DND-41 (cell line): ENCODE measurements at regions not wholly inside any gene's neighbourhood (a gene's known extent, or its start where the extent isn't known, plus 50 kb on each side); places are given as distances from the start of the nearest gene placed in this dataset.
"Not testable (repeated sequence)": the region's sequence is repeated elsewhere in the genome, so short reads cannot be mapped to it uniquely, and the experiment has no call there.

Experiments used
- ATAC-seq: fragments of 200-7000 bp; cut with Tn5 transposase; 3 replicates; pipeline ENCODE4 v1.9.1; 2021; ENCODE audit warnings: low read depth; ENCODE audit not compliant: insufficient read depth
- DNase-seq: peaks from one replicate; pipeline ENCODE4 v3.0.0-alpha.2; 2020
- H2AFZ ChIP-seq: 2 replicates; pipeline ENCODE4 v1.6.0; 2012; ENCODE audit warnings: low read depth, low read length
- H3K27ac ChIP-seq: 2 replicates; pipeline ENCODE4 v1.5.1; 2012; ENCODE audit warnings: low read length, inconsistent platforms
- H3K27me3 ChIP-seq: fragments of 200-600 bp; sonication (generic); 2 replicates; pipeline ENCODE4 v1.6.0; 2012; ENCODE audit warnings: low read length, mild to moderate bottlenecking, inconsistent platforms; ENCODE audit not compliant: insufficient read depth, poor library complexity
- H3K36me3 ChIP-seq: 2 replicates; pipeline ENCODE4 v1.5.1; 2012; ENCODE audit warnings: low read length, inconsistent platforms; ENCODE audit not compliant: insufficient read depth
- H3K4me1 ChIP-seq: 2 replicates; pipeline ENCODE4 v1.5.1; 2012; ENCODE audit warnings: mild to moderate bottlenecking, low read length; ENCODE audit not compliant: insufficient read depth
- H3K4me2 ChIP-seq: 2 replicates; pipeline ENCODE4 v1.6.0; 2012; ENCODE audit warnings: mild to moderate bottlenecking, moderate library complexity, low read length, inconsistent platforms; ENCODE audit not compliant: insufficient read depth
- H3K4me3 ChIP-seq, 2 experiments: fragments of 200-600 bp in 1 of 2; shearing (Covaris generic) in 1 of 2; 2 replicates each; pipeline ENCODE4 v1.5.1; 2012 to 2016; ENCODE audit warnings: inconsistent platforms in 2 of 2, low read length in 2 of 2, mild to moderate bottlenecking in 2 of 2, low read depth in 1 of 2, moderate library complexity in 1 of 2
- H3K79me2 ChIP-seq: 2 replicates; pipeline ENCODE4 v1.6.0; 2012; ENCODE audit warnings: low read length, inconsistent platforms; ENCODE audit not compliant: insufficient read depth
- H3K9ac ChIP-seq: 2 replicates; pipeline ENCODE4 v1.6.0; 2012; ENCODE audit warnings: low read depth, mild to moderate bottlenecking, inconsistent platforms, low read length, moderate library complexity
- H3K9me3 ChIP-seq: 2 replicates; pipeline ENCODE4 v1.5.1; 2012; ENCODE audit warnings: low read length, moderate library complexity, mild to moderate bottlenecking, inconsistent platforms; ENCODE audit not compliant: insufficient read depth, severe bottlenecking
- H4K20me1 ChIP-seq: 2 replicates; pipeline ENCODE4 v1.6.0; 2012; ENCODE audit warnings: low read length; ENCODE audit not compliant: insufficient read depth

- H3K4me2 ChIP-seq, H2AFZ ChIP-seq, H3K27ac ChIP-seq, H4K20me1 ChIP-seq, H3K9ac ChIP-seq, H3K36me3 ChIP-seq, H3K4me1 ChIP-seq, H3K79me2 ChIP-seq, H3K9me3 ChIP-seq, H3K27me3 ChIP-seq, H3K4me3 ChIP-seq, ATAC-seq, DNase-seq: not testable (repeated sequence)
Observed at GRCh38 chr7:65652669-65653068, 220.2 kb upstream of the VKORC1L1 start.

GRCh38 chr7:65656494-65657188 is 216.2 kb upstream of the VKORC1L1 start:
- H3K27me3 ChIP-seq, H3K4me3 ChIP-seq, H3K9me3 ChIP-seq, H3K4me1 ChIP-seq, H3K9ac ChIP-seq, H3K4me2 ChIP-seq, H3K27ac ChIP-seq, H3K36me3 ChIP-seq, H4K20me1 ChIP-seq, DNase-seq, ATAC-seq, H3K79me2 ChIP-seq, H2AFZ ChIP-seq: not testable (repeated sequence)

DNA sequence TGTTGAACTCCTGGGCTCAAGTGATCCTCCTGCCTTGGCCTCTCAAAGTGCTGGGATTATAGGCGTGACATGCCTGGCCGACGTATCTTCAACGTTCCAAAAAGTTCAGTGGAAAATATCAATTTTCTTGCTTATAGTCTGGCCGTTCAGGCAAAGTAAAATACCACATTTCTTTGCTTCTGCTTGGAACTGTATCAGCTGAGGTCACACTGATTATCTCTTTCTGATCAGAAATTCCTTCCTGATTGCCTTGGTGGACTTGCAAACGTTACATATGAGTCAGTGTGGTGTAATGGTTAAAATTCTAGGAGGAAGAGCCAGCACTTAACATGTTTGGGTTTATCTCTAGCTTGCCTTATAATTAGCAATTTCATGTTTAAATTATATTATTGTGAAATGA is 189.5 kb upstream of the VKORC1L1 start:
- not testable (repeated sequence) for H3K79me2 ChIP-seq

DNA sequence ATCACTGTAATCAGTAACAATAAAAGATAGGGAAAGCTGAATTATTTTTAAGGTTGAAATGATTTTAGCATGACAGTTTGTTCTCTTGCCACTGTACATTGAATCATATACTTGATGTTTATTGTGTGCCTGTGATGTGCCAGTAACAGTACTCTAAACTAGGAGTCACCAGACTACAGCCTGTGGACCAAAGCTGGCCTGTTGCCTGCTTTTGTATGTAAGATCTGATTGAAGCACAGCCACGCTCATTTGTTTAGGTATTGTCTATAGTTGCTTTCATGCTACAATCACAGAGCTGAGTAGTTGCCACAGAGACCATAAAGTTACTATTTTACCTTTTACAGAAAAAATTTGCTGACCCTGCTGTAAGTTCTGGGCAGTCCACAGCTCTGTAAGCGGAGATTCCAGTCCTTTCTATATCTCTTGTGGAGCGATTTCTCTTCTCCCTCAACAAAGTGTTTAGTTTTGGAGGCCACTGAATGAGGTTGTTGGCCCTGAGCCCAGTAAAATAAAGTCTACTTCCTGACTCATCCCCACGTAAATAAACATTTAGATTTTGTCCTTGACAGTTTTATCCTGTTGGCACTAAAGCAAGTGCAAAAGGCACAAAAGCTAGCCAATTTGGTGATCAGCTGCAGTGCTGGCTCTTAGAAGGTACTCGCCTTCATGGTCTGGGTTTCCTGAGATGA is 173.7 kb upstream of the VKORC1L1 start:
- not testable (repeated sequence) for H3K27me3 ChIP-seq, H3K4me2 ChIP-seq, H3K9me3 ChIP-seq, H2AFZ ChIP-seq, H3K4me3 ChIP-seq, H3K4me1 ChIP-seq, H4K20me1 ChIP-seq, H3K79me2 ChIP-seq, DNase-seq, H3K36me3 ChIP-seq, ATAC-seq, H3K9ac ChIP-seq, H3K27ac ChIP-seq

More for the DNA sequence above, 189.5 kb upstream of the VKORC1L1 start:
- not testable (repeated sequence) for H3K4me2 ChIP-seq, H3K4me3 ChIP-seq, H2AFZ ChIP-seq, H3K27me3 ChIP-seq, ATAC-seq, DNase-seq, H3K9ac ChIP-seq, H4K20me1 ChIP-seq, H3K9me3 ChIP-seq, H3K36me3 ChIP-seq, H3K4me1 ChIP-seq, H3K27ac ChIP-seq

- not testable (repeated sequence) for H3K36me3 ChIP-seq, H3K27ac ChIP-seq, H3K9me3 ChIP-seq
Observed at GRCh38 chr7:65699715-65700356, 173.0 kb upstream of the VKORC1L1 start.

GRCh38 chr7:65719123-65719798 is 153.6 kb upstream of the VKORC1L1 start:
- not testable (repeated sequence) for H3K27ac ChIP-seq, H3K4me2 ChIP-seq, H3K27me3 ChIP-seq, H3K36me3 ChIP-seq, H3K79me2 ChIP-seq, H4K20me1 ChIP-seq, H3K9ac ChIP-seq, ATAC-seq, H3K9me3 ChIP-seq, H2AFZ ChIP-seq, H3K4me1 ChIP-seq, H3K4me3 ChIP-seq, DNase-seq

More at GRCh38 chr7:65699715-65700356, 173.0 kb upstream of the VKORC1L1 start:
- H2AFZ ChIP-seq, H3K79me2 ChIP-seq, H3K4me1 ChIP-seq, DNase-seq, H3K4me3 ChIP-seq, ATAC-seq, H3K27me3 ChIP-seq, H4K20me1 ChIP-seq, H3K9ac ChIP-seq, H3K4me2 ChIP-seq: not testable (repeated sequence)
